Activated CD8-positive, alpha-beta memory T cell treated with anti-CD3 and anti-CD28 coated beads for 36 hours (primary cell): ENCODE measurements at regions not wholly inside any gene's neighbourhood (a gene's known extent, or its start where the extent isn't known, plus 50 kb on each side); places are given as distances from the start of the nearest gene placed in this dataset.

Experiments
- CTCF ChIA-PET: fragments of 350-600 bp; sonication (Branson Sonifier 250); formaldehyde crosslinking; loops from one replicate; lab custom pipeline; 2021; ENCODE audit warnings: antibody characterized with exemption; lab: Charles Lee
- POLR2A ChIA-PET: fragments of 350-600 bp; sonication (Branson Sonifier 250); formaldehyde crosslinking; loops from one replicate; lab custom pipeline; 2021; ENCODE audit warnings: antibody characterized with exemption; lab: Charles Lee

- CTCF ChIA-PET: no interaction called here
- POLR2A ChIA-PET: no interaction called here
Measured at GRCh38 chr1:229028987-229029878, 241.7 kb upstream of the RAB4A start.

GRCh38 chr1:229029879-229030235 is 241.1 kb upstream of the RAB4A start:
- CTCF ChIA-PET: no interaction called here
- POLR2A ChIA-PET: no interaction called here

DNA sequence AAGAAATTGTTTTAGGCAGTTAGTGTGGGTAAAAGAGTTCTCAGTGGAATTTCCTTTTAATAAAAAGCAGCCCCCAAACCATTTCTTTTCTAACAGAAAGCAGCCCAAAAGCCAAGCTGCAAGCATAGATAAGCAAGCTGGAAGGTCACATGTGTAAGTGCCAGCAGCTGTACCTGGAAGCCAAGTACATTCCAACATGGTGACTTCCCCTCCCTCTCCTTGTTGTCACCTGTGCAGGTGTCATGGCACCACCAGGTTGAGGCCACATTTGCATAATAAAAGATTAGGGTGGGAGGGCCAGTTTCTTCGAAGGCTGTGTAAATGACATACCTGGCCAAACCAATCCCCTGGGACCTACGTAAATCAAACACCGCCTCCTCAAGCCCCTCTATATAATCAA is 240.3 kb upstream of the RAB4A start:
- ChIA-PET CTCF (no interaction called here), POLR2A (no interaction called here)

GRCh38 chr1:229031061-229031460 is 239.8 kb upstream of the RAB4A start:
- ChIA-PET CTCF (no interaction called here), POLR2A (no interaction called here)

DNA sequence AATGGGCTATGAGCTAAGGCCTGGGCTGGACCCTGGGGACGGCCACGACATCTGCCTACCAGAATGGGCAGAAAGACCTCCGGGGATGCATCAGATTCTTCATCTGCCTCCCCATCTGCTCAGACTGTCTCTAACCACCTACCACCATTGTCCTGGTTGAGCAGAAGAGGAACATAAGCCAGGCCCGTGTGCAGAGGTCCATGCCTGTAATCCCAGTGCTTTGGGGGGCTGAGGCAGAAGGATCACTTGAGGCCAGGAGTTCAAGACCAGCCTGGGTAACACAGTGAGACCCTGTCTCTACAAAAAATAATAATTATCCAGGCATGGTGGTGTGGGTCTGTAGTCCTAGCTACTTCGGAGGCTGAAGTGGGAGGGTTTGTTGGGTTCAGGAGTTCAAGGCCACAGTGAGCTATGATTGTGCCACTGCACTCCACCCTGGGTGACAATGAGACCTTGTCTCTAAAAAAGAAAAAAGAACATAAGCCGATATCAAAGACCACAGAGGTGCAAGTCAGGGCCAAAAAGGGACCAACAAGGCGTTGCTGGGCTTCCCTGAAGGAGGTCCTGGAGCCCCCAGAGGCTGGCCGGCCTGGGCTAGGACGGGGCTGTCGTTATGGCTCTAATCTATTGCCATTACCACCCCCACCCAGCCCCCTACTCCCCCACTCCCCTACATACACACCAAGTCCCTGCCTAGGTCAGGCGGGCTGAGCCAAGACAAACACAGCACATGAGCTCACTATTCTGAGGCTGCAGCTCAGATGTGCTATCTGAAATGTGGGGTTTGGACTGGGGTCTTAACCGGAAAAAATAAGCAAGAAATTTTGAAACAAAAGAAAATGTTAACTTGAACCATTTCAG is 239.2 kb upstream of the RAB4A start:
- POLR2A ChIA-PET: no interaction called here
- CTCF ChIA-PET: no interaction called here

DNA sequence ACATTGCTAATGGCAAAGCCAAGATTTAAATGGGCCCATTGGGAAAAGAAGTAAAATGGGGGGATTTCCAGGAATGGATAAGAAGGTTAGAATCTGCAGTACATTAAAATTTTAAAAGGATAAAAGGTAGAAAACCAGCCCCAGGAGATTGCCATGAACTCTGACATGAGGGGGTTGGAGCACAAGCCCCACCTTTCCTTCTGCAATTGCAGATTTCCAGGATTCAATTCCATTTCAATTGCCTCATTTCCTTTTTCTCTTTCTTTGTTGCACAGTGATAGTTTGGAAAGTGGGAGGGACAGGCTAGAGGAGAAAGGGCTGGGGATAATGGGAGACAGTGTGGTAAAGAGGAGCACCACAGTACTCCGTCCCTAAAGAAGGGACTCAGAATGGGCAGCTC is 238.5 kb upstream of the RAB4A start:
- ChIA-PET CTCF (no interaction called here), POLR2A (no interaction called here)

DNA sequence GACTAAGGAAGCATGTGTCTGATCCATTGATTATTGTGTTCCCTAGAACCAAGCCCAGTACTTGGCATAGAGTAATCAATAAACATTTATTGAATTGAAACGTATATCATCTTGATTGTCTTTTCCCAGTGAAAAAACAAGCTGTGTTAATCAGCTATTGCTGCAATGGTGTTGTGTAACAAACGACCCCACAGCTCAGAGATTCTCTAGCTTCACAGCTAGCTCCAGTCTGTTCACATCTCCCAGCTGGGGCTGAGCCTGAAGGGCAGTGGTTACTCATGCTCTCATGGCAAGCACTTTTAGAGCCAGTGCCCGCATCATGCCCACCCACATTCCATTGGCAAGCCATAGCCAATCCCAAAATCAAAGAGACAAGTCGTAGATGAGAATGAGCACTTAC is 237.4 kb upstream of the RAB4A start:
- ChIA-PET POLR2A (no interaction called here), CTCF (no interaction called here)

DNA sequence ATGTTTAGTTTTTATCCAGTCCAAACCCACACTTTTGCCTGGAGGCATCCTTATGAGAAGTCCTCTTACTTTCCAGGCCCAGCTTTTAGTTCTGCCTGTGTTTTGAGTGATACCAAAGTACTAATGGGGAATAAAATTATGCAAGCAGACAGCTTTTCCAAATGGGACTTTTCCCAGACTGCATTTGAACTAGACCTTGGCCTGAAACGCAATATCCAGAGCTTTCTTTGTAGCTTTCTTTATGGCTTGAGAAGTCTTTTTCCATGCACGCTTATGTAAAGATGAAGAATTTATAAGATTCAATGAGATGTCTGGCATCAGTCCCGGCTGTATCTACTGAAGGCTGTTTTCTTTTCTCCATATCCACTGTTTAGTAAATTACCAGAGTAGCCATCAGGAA is 236.6 kb upstream of the RAB4A start:
- CTCF ChIA-PET: no interaction called here
- POLR2A ChIA-PET: no interaction called here

GRCh38 chr1:229035054-229035747 is 235.7 kb upstream of the RAB4A start:
- ChIA-PET POLR2A (no interaction called here), CTCF (interaction anchor here (1.3 to 1.5 kb wide), 2 partner anchors 9 to 15 kb away, joined by 4 read pairs; no protein-coding TSS in a partner anchor)

DNA sequence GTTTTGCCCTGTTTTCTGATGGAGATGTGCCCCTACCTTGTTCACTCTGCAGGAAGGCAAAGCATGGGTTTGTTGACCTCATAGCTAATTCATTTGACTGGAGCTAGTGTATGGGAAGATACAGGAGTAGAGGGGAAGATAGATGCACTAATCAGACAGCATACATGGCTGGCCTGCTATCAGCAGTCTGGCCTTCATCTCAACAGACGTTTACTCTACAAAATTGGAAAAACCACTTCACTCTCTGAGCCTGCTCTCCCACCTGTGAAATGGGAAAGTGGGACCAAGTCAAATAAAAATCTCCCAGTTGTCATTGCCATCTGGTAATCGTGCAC is 235.2 kb upstream of the RAB4A start:
- ChIA-PET CTCF (interaction anchor here (1.3 to 1.5 kb wide), 2 partner anchors 10 to 14 kb away, joined by 4 read pairs; no protein-coding TSS in a partner anchor), POLR2A (no interaction called here)

DNA sequence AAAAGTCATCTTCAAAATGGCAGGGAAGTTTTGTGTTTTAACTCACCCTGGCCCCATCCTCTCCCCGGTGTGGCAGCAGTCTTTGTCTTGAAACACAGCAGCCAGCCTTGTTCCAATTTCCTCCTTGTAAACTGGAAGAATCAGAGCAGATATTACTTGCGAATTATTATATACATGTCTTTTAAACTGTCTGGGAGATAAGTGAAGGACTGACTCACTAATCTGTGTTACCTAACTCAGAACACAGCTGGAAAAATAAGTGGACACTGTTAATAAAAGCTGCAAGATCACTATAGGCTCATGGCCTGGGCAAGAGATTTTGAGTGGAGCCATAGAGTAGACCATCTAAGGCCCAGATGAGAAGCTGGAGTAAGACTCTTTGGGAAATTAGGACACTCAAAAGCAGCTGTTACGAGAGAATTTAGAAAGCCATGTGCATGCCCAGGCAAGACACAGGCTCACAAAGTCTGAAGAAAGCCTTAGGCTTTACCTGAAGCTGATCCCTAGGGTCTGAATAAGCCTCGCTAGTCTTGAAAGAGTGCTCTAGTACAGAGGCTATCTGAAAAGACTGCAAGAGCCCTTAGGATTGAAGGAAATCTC is 233.0 kb upstream of the RAB4A start:
- ChIA-PET POLR2A (no interaction called here), CTCF (no interaction called here)

- ChIA-PET CTCF (no interaction called here), POLR2A (no interaction called here)
Measured at GRCh38 chr1:229040630-229041358, 230.1 kb upstream of the RAB4A start.

DNA sequence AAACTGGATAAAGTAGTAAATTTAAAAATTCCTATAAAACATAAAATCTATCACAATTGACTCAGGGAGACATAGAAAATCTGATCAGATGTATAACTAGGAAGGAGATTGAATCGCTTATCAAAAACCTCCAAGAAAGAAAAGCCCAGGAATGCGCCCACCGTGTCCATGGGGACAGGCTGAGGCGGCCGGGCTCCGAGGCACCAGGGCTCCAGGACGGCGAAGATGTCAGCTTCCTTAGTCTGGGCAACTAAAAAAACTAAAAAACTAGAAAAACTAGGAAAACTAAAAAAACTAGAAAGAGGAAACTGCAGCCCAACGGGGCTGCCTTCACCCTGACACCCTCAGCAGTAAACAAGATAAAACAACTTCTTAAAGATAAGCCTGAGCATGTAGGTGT is 229.0 kb upstream of the RAB4A start:
- ChIA-PET CTCF (no interaction called here), POLR2A (no interaction called here)

GRCh38 chr1:229042482-229042881 is 228.4 kb upstream of the RAB4A start:
- ChIA-PET POLR2A (no interaction called here), CTCF (no interaction called here)

DNA sequence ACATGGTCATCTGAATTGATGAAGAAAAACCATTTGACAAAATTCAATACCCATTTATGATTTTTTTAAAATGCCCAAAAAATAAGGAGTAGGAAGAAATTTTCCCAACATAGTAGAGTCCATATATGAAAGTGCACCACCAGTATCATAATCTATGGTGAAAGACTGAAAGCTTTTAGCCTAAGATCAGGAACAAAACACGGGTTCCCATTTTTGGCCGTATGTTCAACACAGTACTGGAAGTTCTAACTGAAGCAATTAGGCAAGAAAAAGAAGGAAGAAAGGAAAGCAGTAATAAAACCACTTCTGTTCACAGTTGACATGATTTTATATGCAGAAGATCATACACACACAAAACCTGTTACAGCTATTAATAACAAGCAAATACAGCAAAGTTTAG is 227.8 kb upstream of the RAB4A start:
- ChIA-PET POLR2A (no interaction called here), CTCF (no interaction called here)

GRCh38 chr1:229046251-229046853 is 224.6 kb upstream of the RAB4A start:
- CTCF ChIA-PET: no interaction called here
- POLR2A ChIA-PET: no interaction called here

- ChIA-PET POLR2A (no interaction called here), CTCF (no interaction called here)
Measured at GRCh38 chr1:229047161-229047839, 223.6 kb upstream of the RAB4A start.
